ENCODE measurements at regions not wholly inside any gene's neighbourhood (a gene's known extent, or its start where the extent isn't known, plus 50 kb on each side); places are given as distances from the start of the nearest gene placed in this dataset.

- TF ChIP-seq CTCF (IDR thresholded peaks at IDR 0.05) (no peak), EP300 (IDR thresholded peaks at IDR 0.05) (no peak), POLR2A (IDR thresholded peaks at IDR 0.05) (no peak)
Measured at GRCh38 chr6:81838724-81839426, 86.4 kb upstream of the TENT5A start.
